K562 (cell line): ENCODE measurements at regions not wholly inside any gene's neighbourhood (a gene's known extent, or its start where the extent isn't known, plus 50 kb on each side); places are given as distances from the start of the nearest gene placed in this dataset.
"Not testable (repeated sequence)": the region's sequence is repeated elsewhere in the genome, so short reads cannot be mapped to it uniquely, and the experiment has no call there.

Source experiments
- ATAC-seq: fragments of 200-7000 bp; cut with Tn5 transposase; 3 replicates; pipeline ENCODE4 v1.9.1; 2020; ENCODE audit warnings: moderate library complexity
- BruUV-seq: library from RNA; stranded (reverse); fragments of 400-500 nt; replicated peaks from 2 replicates; lab custom pipeline; 2021; lab: Mats Ljungman, UMichigan
- CTCF ChIA-PET: fragments of 300-600 bp; formaldehyde crosslinking; extraction: SDS; loops from one replicate; lab custom pipeline; 2021; ENCODE audit warnings: low intra/inter-chr PET ratio; lab: Yijun Ruan, JAX
- POLR2A ChIA-PET: fragments of 300-600, 350-650 bp; sonication (Branson Sonifier 250); formaldehyde crosslinking; extraction: SDS; loops from one replicate; lab custom pipeline; 2021; ENCODE audit warnings: antibody characterized with exemption, inconsistent platforms; lab: Yijun Ruan, JAX
- DNase-seq, 4 experiments: peaks; one replicate each; pipeline versions ENCODE4 v3.0.0 to v3.0.0-alpha.2; 2011 to 2018; ENCODE audit warnings: low spot score in 3 of 4, mixed read lengths in 3 of 4; ENCODE audit errors: extremely low read depth in 1 of 4
- FAIRE-seq: peaks from 2 replicates; lab custom pipeline; 2011; peaks lifted over from hg19 to GRCh38; lab: Jason Lieb, UNC
- H2AFZ ChIP-seq: 2 replicates; pipeline ENCODE4 v1.6.0; 2011; ENCODE audit warnings: low read depth, low read length, control low read depth, inconsistent platforms
- H3K27ac ChIP-seq: fragments of 200-600 bp; 3 replicates; pipeline ENCODE4 v1.8.0; 2011; ENCODE audit warnings: low read depth, mild to moderate bottlenecking, control low read depth, inconsistent platforms, low read length, moderate library complexity, mixed read lengths; ENCODE audit errors: extremely low read depth
- H3K27me3 ChIP-seq, 2 experiments: fragments of 300-600 bp in 1 of 2; 2 replicates in 1 of 2; 3 replicates in 1 of 2; pipeline versions ENCODE4 v1.6.0 to v1.8.0; 2011; ENCODE audit warnings: inconsistent platforms in 2 of 2, low read length in 2 of 2, mild to moderate bottlenecking in 1 of 2, mixed read lengths in 1 of 2, moderate library complexity in 1 of 2; ENCODE audit not compliant: control insufficient read depth in 2 of 2, insufficient read depth in 2 of 2
- H3K36me3 ChIP-seq: fragments of 300-600 bp; 3 replicates; pipeline ENCODE4 v1.8.0; 2011; ENCODE audit warnings: mild to moderate bottlenecking, low read length, inconsistent platforms; ENCODE audit not compliant: control insufficient read depth, insufficient read depth
- H3K4me1 ChIP-seq, 2 experiments: fragments of 200-600 bp in 1 of 2; replicated peaks in 1 of 2; 2 replicates in 1 of 2; 3 replicates in 1 of 2; pipeline versions ENCODE4 v1.5.1 to v1.8.0; 2011; ENCODE audit warnings: inconsistent platforms in 2 of 2, low read length in 2 of 2, mild to moderate bottlenecking in 1 of 2, mixed read lengths in 1 of 2, moderate library complexity in 1 of 2; ENCODE audit not compliant: control insufficient read depth in 2 of 2, insufficient read depth in 2 of 2
- H3K4me2 ChIP-seq: 2 replicates; pipeline ENCODE4 v1.6.1; 2011; ENCODE audit warnings: low read length, control low read depth, inconsistent platforms, mixed read lengths; ENCODE audit not compliant: insufficient read depth
- H3K4me3 ChIP-seq: fragments of 200-600 bp; sonication (generic), shearing (Covaris generic); 2 replicates; pipeline ENCODE4 v1.5.1; 2016; ENCODE audit warnings: control low read depth, inconsistent platforms
- H3K79me2 ChIP-seq: fragments of 200-600 bp; 3 replicates; pipeline ENCODE4 v1.8.0; 2011; ENCODE audit warnings: low read length, inconsistent platforms; ENCODE audit not compliant: control insufficient read depth, insufficient read depth
- H3K9ac ChIP-seq, 2 experiments: 2 replicates each; pipeline versions ENCODE4 v1.6.0 to v1.6.1; 2011; ENCODE audit warnings: low read depth in 2 of 2, low read length in 2 of 2, control low read depth in 1 of 2, inconsistent platforms in 1 of 2, mild to moderate bottlenecking in 1 of 2, mixed read lengths in 1 of 2; ENCODE audit not compliant: insufficient read depth in 1 of 2
- H3K9me1 ChIP-seq: one replicate; pipeline ENCODE4 v1.6.0; 2011; ENCODE audit warnings: inconsistent platforms, mild to moderate bottlenecking, low read length, moderate library complexity; ENCODE audit not compliant: control insufficient read depth, insufficient read depth
- H3K9me3 ChIP-seq: replicated peaks from 2 replicates; pipeline ENCODE4 v1.5.1; 2011; ENCODE audit warnings: low read depth, low read length, inconsistent platforms; ENCODE audit not compliant: control insufficient read depth, insufficient read depth
- H4K20me1 ChIP-seq: replicated peaks from 2 replicates; pipeline ENCODE4 v1.6.1; 2011; ENCODE audit warnings: low read length, inconsistent platforms, mixed read lengths; ENCODE audit not compliant: control insufficient read depth, insufficient read depth
- CHD4 ChIP-seq: fragments of 200-600 bp; sonication (generic); IDR thresholded peaks from 3 replicates; pipeline ENCODE4 v1.6.1; 2012; ENCODE audit warnings: low read depth, mild to moderate bottlenecking, mixed read lengths, low read length, inconsistent platforms; ENCODE audit not compliant: insufficient read depth, insufficient replicate concordance, poor library complexity, severe bottlenecking
- EP400 ChIP-seq: fragments of 450-650 bp; IDR thresholded peaks from 2 replicates; pipeline ENCODE4 v1.6.1; 2017; ENCODE audit warnings: antibody characterized with exemption, mild to moderate bottlenecking, moderate library complexity
- KAT7 ChIP-seq: sonication (generic); formaldehyde crosslinking; IDR thresholded peaks from 2 replicates; pipeline ENCODE4 v1.8.0; 2022; ENCODE audit warnings: missing genetic modification reagents, mild to moderate bottlenecking, borderline replicate concordance
- KLF1 ChIP-seq: fragments of 450-650 bp; IDR thresholded peaks from 2 replicates; pipeline ENCODE4 v1.6.1; 2016; ENCODE audit warnings: missing genetic modification characterization, missing compliant biosample characterization
- POLR2A ChIP-seq: fragments of 450-650 bp; conservative IDR thresholded peaks from 2 replicates; pipeline ENCODE4 v1.6.1; 2016
- POLR3G ChIP-seq: IDR thresholded peaks from 2 replicates; pipeline ENCODE4 v1.6.1; 2011; ENCODE audit not compliant: insufficient read length, insufficient replicate concordance; ENCODE audit errors: extremely low read depth
- RBM39 ChIP-seq: fragments of 200-400 bp; formaldehyde crosslinking; optimal IDR thresholded peaks from 2 replicates; pipeline ENCODE3; 2018; ENCODE audit warnings: low read depth, low read length
- TEAD2 ChIP-seq: fragments of 450-650 bp; IDR thresholded peaks from 2 replicates; pipeline ENCODE4 v1.6.1; 2016; ENCODE audit warnings: missing genetic modification characterization, control low read depth, missing compliant biosample characterization
- TRIM24 ChIP-seq, 2 experiments: fragments of 450-650 bp; IDR thresholded peaks; 2 replicates each; pipeline ENCODE4 v1.6.1; 2016
- ZNF263 ChIP-seq: sonication (generic); formaldehyde crosslinking; IDR thresholded peaks from 2 replicates; pipeline ENCODE4 v1.8.0; 2022; ENCODE audit warnings: mild to moderate bottlenecking, missing genetic modification reagents, borderline replicate concordance
- WGBS: fragments of 100-300 bp; shearing (Covaris generic); methylation state at CpG from one replicate; pipeline ENCODE4 v1.1.6; 2016; ENCODE audit warnings: low coverage, mixed read lengths; ENCODE audit not compliant: insufficient coverage; ENCODE audit errors: missing lambda C conversion rate; 5-methylcytosine and 5-hydroxymethylcytosine counted together
- in situ Hi-C: fragments of 300-500 bp; cut with MboI; formaldehyde crosslinking; loops from 4 replicates; pipeline ENCODE4 v1.15.0; 2018; ENCODE audit warnings: inconsistent platforms, mixed read lengths
- intact Hi-C: fragments of 100-400 bp; cut with micrococcal nuclease; formaldehyde crosslinking; loops from 2 replicates; pipeline ENCODE4 v1.14.2; 2022
- TF ChIP-seq, protein P1 (sequence below): fragments of 450-650 bp; formaldehyde crosslinking; IDR thresholded peaks from 2 replicates; pipeline ENCODE4 v1.4.0; 2020; ENCODE audit warnings: mild to moderate bottlenecking, moderate library complexity
- TF ChIP-seq, protein P2 (sequence below): fragments of 450-650 bp; IDR thresholded peaks from one replicate; pipeline ENCODE4 v1.6.1; 2018; ENCODE audit warnings: mild to moderate bottlenecking, moderate library complexity; ENCODE audit not compliant: partially characterized antibody

GRCh38 chr6:37562926-37563288, 63.2 kb upstream of the CCDC167 start:
- H3K36me3 ChIP-seq, CTCF ChIA-PET, H3K9me1 ChIP-seq, H3K27ac ChIP-seq, H3K9me3 ChIP-seq, H4K20me1 ChIP-seq, FAIRE-seq, ATAC-seq, H3K4me2 ChIP-seq, BruUV-seq, H3K4me3 ChIP-seq, H3K79me2 ChIP-seq, H3K9ac ChIP-seq, DNase-seq, intact Hi-C loops, H2AFZ ChIP-seq: not testable (repeated sequence)
- TF ChIP-seq ZNF263 (CRISPR knock-in tag): 0 out of 2 replicates have a peak, but pooled peaks have one; percentile 1
- POLR2A ChIA-PET: interaction anchor here (0.7 to 1.6 kb wide), 2 partner anchors 8 to 135 kb away, joined by 3 read pairs; partner anchors contain the start of gene MDGA1
- in situ Hi-C loops: loop anchor here (10.0 kb wide), 1 partner anchor 178 kb away; no protein-coding TSS in a partner anchor
- H3K4me1 ChIP-seq: peaks cover 0 to 12% of the 10 kb centered on the region in 2 experiments; a peak in 3 of 5 replicates
- WGBS: 7% methylated on average over 4 of the region's 4 CpGs
- H3K27me3 ChIP-seq: peaks cover 51 to 86% of the 10 kb centered on the region in 2 experiments

GRCh38 chr6:37561361-37561760, 61.7 kb upstream of the CCDC167 start:
- ChIA-PET POLR2A (interaction anchor here (0.9 to 1.6 kb wide), 2 partner anchors 10 to 149 kb away, joined by 3 read pairs; no protein-coding TSS in a partner anchor), CTCF (no interaction called here)
- Histone ChIP-seq H3K4me1 (peaks cover 0 to 9% of the 10 kb centered on the region in 2 experiments; a peak in 3 of 5 replicates), H3K4me3 (no peak overlapping the region), H3K9ac (no peak overlapping the region), H3K79me2 (no peaks in the 10 kb centered on the region), H3K4me2 (no peak overlapping the region), H3K36me3 (no peaks in the 10 kb centered on the region), H4K20me1 (no peaks in the 10 kb centered on the region; the same call in 1 of the 2 replicates), H3K27ac (no peak overlapping the region), H3K9me1 (no peaks in the 10 kb centered on the region), H3K27me3 (peaks cover 66 to 87% of the 10 kb centered on the region in 2 experiments), H2AFZ (no peak overlapping the region), H3K9me3 (peaks cover 4% of the 10 kb centered on the region; the same call in 1 of the 2 replicates)
- in situ Hi-C loops: loop anchor here (10.0 kb wide), 1 partner anchor 177 kb away; no protein-coding TSS in a partner anchor
- no peak for DNase-seq
- WGBS: 4% methylated on average over 3 of the region's 4 CpGs
- no peak for FAIRE-seq
- no TSS peak for BruUV-seq
- intact Hi-C loops: no loop called here
- no peak for ATAC-seq
- TF ChIP-seq KAT7 (no peak), EP400 (no peak), POLR3G (no peak), RBM39 (no peak), TRIM24 (IDR thresholded peaks at IDR 0.05) (no peak), POLR2A (no peak), TEAD2 (no peak), CHD4 (no peak), KLF1 (tag) (no peak)
- TF ChIP-seq, protein P1, sequence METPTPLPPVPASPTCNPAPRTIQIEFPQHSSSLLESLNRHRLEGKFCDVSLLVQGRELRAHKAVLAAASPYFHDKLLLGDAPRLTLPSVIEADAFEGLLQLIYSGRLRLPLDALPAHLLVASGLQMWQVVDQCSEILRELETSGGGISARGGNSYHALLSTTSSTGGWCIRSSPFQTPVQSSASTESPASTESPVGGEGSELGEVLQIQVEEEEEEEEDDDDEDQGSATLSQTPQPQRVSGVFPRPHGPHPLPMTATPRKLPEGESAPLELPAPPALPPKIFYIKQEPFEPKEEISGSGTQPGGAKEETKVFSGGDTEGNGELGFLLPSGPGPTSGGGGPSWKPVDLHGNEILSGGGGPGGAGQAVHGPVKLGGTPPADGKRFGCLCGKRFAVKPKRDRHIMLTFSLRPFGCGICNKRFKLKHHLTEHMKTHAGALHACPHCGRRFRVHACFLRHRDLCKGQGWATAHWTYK: no peak
- TF ChIP-seq, protein P2, sequence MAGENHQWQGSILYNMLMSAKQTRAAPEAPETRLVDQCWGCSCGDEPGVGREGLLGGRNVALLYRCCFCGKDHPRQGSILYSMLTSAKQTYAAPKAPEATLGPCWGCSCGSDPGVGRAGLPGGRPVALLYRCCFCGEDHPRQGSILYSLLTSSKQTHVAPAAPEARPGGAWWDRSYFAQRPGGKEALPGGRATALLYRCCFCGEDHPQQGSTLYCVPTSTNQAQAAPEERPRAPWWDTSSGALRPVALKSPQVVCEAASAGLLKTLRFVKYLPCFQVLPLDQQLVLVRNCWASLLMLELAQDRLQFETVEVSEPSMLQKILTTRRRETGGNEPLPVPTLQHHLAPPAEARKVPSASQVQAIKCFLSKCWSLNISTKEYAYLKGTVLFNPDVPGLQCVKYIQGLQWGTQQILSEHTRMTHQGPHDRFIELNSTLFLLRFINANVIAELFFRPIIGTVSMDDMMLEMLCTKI: no peak
